WERI-Rb-1 (cell line): ENCODE measurements at regions not wholly inside any gene's neighbourhood (a gene's known extent, or its start where the extent isn't known, plus 50 kb on each side); places are given as distances from the start of the nearest gene placed in this dataset.
"Not testable (repeated sequence)": the region's sequence is repeated elsewhere in the genome, so short reads cannot be mapped to it uniquely, and the experiment has no call there.

Experiments
- DNase-seq: peaks from one replicate; pipeline ENCODE4 v3.0.0-alpha.2; 2020
- H3K27ac ChIP-seq: fragments of 250-450 bp; sonication (Bioruptor Pico); 2 replicates; pipeline ENCODE4 v1.5.1; 2020; ENCODE audit warnings: mild to moderate bottlenecking, moderate library complexity
- H3K27me3 ChIP-seq: fragments of 250-450 bp; sonication (Bioruptor Pico); 2 replicates; pipeline ENCODE4 v1.5.1; 2021; ENCODE audit warnings: mild to moderate bottlenecking, low read depth, moderate library complexity; ENCODE audit not compliant: insufficient read depth, severe bottlenecking
- H3K36me3 ChIP-seq: fragments of 250-450 bp; sonication (Bioruptor Pico); 2 replicates; pipeline ENCODE4 v1.5.1; 2020; ENCODE audit warnings: mild to moderate bottlenecking, moderate library complexity
- H3K4me3 ChIP-seq: 2 replicates; pipeline ENCODE4 v1.5.1; 2011; ENCODE audit warnings: low read depth, mild to moderate bottlenecking, control low read depth, low read length
- H3K9me3 ChIP-seq: fragments of 250-450 bp; sonication (Bioruptor Pico); 2 replicates; pipeline ENCODE4 v1.5.1; 2021; ENCODE audit warnings: mild to moderate bottlenecking, moderate library complexity; ENCODE audit not compliant: severe bottlenecking
- TF ChIP-seq, protein P1 (sequence below): IDR thresholded peaks from 2 replicates; pipeline ENCODE4 v1.5.1; 2011; ENCODE audit warnings: low read depth, mild to moderate bottlenecking, control low read depth, inconsistent platforms, low read length

DNA sequence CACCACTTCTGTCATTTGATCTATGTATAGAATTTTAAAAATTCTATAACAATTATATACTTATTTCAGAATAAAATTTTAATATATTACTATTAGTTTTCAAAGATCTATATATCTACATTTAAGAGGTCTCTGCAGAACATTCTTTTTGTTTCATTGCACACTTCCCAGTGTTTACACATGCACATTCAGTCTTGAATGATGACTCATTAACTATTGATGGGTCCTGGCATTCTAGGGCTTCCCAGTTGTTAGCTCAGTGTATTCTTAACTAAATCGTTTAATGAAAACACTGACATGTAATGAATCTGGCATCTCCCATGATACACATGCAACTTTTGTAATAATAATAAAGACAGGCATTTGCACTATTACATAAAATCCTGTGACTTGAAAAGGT lies 324.6 kb downstream of the KLF12 start:
- Histone ChIP-seq H3K9me3 (no peaks in the 10 kb centered on the region), H3K36me3 (no peaks in the 10 kb centered on the region), H3K27me3 (no peaks in the 10 kb centered on the region), H3K4me3 (no peak overlapping the region), H3K27ac (no peak overlapping the region)
- TF ChIP-seq, protein P1, sequence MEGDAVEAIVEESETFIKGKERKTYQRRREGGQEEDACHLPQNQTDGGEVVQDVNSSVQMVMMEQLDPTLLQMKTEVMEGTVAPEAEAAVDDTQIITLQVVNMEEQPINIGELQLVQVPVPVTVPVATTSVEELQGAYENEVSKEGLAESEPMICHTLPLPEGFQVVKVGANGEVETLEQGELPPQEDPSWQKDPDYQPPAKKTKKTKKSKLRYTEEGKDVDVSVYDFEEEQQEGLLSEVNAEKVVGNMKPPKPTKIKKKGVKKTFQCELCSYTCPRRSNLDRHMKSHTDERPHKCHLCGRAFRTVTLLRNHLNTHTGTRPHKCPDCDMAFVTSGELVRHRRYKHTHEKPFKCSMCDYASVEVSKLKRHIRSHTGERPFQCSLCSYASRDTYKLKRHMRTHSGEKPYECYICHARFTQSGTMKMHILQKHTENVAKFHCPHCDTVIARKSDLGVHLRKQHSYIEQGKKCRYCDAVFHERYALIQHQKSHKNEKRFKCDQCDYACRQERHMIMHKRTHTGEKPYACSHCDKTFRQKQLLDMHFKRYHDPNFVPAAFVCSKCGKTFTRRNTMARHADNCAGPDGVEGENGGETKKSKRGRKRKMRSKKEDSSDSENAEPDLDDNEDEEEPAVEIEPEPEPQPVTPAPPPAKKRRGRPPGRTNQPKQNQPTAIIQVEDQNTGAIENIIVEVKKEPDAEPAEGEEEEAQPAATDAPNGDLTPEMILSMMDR = no peak
- DNase-seq = no peak

- TF ChIP-seq, protein P1 = no peak
- DNase-seq = no peak
- no peaks in the 10 kb centered on the region for H3K36me3 ChIP-seq
- no peaks in the 10 kb centered on the region for H3K9me3 ChIP-seq
- no peaks in the 10 kb centered on the region for H3K27me3 ChIP-seq
- H3K27ac ChIP-seq = no peak overlapping the region
- H3K4me3 ChIP-seq = no peak overlapping the region
Observed at GRCh38 chr13:73808318-73808717, 325.9 kb downstream of the KLF12 start.

DNA sequence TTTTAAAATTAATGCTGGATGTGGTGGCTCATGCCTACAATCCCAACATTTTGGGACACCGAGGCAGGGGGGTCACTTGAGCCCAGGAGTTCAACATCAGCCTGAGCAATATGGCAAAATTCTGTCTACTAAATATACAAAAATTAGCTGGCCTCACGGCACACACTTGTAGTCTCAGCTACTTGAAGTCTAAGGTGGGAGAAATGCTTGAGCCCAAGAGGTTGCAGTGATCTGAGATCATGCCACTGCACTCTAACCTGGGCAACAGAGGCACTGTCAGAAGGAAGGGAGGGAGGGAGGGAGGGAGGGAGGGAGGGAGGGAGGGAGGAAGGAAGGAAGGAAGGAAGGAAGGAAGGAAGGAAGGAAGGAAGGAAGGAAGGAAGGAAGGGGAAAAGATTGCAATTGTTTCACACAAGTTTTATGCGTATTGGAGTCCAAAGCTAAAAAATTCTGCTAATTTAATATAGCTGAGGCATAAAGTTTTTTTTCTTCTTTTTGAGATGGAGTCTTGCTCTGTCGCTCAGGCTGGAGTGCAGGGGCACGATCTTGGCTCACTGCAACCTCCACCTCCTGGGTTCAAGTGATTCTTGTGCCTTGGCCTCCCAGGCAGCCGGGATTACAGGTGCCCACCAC lies 328.8 kb downstream of the KLF12 start:
- not testable (repeated sequence) for H3K36me3 ChIP-seq, DNase-seq, H3K27ac ChIP-seq, H3K9me3 ChIP-seq, H3K4me3 ChIP-seq, H3K27me3 ChIP-seq

GRCh38 chr13:73803997-73804396 lies 330.2 kb downstream of the KLF12 start:
- Histone ChIP-seq H3K27me3 (no peaks in the 10 kb centered on the region), H3K36me3 (no peaks in the 10 kb centered on the region), H3K9me3 (no peaks in the 10 kb centered on the region), H3K4me3 (no peak overlapping the region), H3K27ac (no peak overlapping the region)
- TF ChIP-seq, protein P1 = no peak
- no peak for DNase-seq

DNA sequence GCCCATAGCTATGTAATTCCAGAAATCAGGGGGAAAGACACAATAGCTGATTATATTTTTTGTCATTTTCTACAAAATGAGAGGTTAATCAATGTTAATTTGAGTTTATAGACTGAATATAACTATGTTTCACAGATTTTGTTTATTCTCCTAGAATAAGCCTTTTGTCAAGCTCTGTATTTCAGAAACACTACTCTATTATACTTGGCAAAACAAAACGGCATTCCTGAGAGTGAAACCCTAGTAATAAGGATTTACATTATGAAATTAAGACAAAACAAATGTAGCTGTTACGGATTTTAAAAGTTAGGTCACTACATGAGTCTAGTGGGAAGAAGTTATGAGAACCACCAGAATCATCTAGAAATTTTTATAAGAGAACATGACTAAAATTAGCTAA lies 334.2 kb downstream of the KLF12 start:
- Histone ChIP-seq H3K36me3 (no peaks in the 10 kb centered on the region), H3K27ac (no peak overlapping the region), H3K4me3 (no peak overlapping the region), H3K27me3 (no peaks in the 10 kb centered on the region), H3K9me3 (no peaks in the 10 kb centered on the region)
- DNase-seq = no peak
- TF ChIP-seq, protein P1 = no peak

DNA sequence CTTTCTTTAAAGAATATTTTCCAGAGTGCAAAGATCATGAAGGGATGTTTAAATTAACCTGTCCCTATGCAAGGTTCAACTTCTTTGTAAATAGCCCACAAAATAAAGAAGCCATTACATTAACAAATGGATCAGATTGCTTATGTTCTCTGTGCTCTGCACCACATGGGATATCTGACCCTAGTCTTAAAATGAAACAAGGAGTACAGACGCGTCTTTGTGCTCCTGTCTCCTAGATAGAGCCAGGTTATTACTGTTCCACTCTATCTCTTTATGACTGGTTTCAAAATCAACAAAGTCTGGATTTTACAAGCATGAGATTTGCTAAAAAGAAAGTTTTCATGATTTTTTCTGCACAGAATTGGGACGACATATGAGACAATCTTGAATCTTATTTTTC lies 339.4 kb downstream of the KLF12 start:
- no peak for DNase-seq
- no peaks in the 10 kb centered on the region for H3K9me3 ChIP-seq
- H3K36me3 ChIP-seq = no peaks in the 10 kb centered on the region
- no peak overlapping the region for H3K27ac ChIP-seq
- H3K4me3 ChIP-seq = no peak overlapping the region
- TF ChIP-seq, protein P1 = no peak
- H3K27me3 ChIP-seq = no peaks in the 10 kb centered on the region
